Choroid plexus epithelial cell (primary cell): ENCODE measurements at regions not wholly inside any gene's neighbourhood (a gene's known extent, or its start where the extent isn't known, plus 50 kb on each side); places are given as distances from the start of the nearest gene placed in this dataset.

Experiments
- DNase-seq: peaks from one replicate; pipeline ENCODE4 v3.0.0-alpha.2; 2010; ENCODE audit warnings: low read depth
- H3K4me3 ChIP-seq: 2 replicates; pipeline ENCODE4 v1.5.1; 2011; ENCODE audit warnings: low read depth, mild to moderate bottlenecking, control low read depth, low read length, moderate library complexity
- CTCF ChIP-seq: conservative IDR thresholded peaks from 2 replicates; pipeline ENCODE4 v1.5.1; 2011; ENCODE audit warnings: low read depth, mild to moderate bottlenecking, control low read depth, inconsistent platforms, low read length, moderate library complexity

DNA sequence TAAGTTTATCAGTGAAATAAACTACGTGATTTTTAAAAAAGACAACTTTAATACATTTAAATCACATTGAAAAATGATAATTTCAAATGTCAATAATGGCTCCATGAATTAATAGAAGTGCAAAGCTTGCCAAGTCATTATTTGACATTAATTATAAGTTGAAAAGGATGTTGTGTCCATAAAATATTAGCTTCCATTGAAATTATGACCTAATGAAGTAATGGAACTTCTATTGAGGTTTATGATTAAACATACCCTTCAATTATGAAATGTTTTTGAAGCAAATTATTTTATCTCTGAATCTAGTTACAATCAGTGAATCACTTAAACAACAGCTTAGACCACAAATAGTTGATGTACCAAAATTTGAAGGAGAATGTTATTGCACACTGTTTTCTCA is 144.2 kb downstream of the SLITRK6 start:
- no peak for TF ChIP-seq CTCF
- no peak overlapping the region for H3K4me3 ChIP-seq
- DNase-seq, result no peak

DNA sequence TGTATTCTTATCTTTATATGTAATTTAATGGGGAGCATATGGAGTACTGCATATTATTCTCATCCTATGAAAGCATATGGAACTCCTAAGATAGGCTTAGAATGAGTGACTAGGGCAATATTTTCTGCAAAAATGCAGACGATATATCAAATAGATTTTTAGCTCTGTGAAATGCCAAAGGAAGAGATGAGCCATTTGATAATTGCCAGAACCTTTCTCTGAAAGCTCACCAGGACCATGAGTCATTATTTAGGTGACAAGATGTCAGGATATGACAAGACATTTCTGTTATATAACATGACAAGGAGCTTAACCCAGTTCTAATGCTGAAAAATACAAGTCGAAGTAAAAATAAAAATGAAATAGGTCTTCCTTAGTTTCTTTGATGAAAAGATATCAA is 145.0 kb downstream of the SLITRK6 start:
- no peak for DNase-seq
- H3K4me3 ChIP-seq, result no peak overlapping the region
- TF ChIP-seq CTCF, result no peak

GRCh38 chr13:85653681-85654080 is 145.5 kb downstream of the SLITRK6 start:
- no peak for TF ChIP-seq CTCF
- no peak for DNase-seq
- no peak overlapping the region for H3K4me3 ChIP-seq

DNA sequence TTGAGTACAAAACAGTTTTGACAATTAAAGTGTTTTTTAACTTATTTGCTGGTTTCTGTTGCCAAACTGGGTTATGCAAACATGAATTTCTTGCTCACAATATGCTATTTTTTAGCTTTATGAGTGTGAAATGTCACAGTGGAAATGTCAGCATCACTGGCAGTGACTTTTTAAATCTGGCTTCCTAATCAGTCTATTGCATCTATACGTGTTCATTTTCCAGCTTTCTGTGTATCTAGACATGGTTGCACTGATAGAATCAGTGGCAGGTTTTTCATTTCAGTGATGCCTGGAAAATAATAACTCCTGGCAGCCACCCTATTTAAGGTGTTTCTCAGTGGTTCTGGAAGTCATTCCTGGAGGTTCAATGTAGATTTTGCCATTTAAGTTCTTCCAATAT is 146.7 kb downstream of the SLITRK6 start:
- DNase-seq, result no peak
- no peak overlapping the region for H3K4me3 ChIP-seq
- TF ChIP-seq CTCF, result no peak

DNA sequence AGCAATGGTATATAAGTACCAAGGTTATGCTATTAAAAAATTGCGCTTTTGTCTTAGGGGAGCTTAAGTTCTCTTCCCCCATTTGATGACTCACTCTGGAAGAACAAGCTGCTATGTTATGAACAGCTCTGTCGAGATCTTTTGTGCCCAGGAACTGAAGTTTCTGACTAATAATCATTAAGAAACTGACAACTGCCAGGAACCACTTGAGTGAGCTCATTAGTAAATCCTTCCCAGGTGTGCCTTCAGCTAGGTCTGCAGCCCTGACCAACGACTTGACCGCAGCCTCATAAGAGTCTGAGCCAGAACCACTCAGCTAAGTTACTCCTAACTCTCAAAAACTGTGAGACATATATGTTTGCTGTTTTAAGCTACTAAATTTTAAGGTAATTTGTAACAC is 147.8 kb downstream of the SLITRK6 start:
- no peak overlapping the region for H3K4me3 ChIP-seq
- TF ChIP-seq CTCF, result no peak
- DNase-seq, result peak; percentile 8

GRCh38 chr13:85650613-85651012 is 148.6 kb downstream of the SLITRK6 start:
- TF ChIP-seq CTCF, result no peak
- DNase-seq, result peak; percentile 5
- H3K4me3 ChIP-seq, result no peak overlapping the region

DNA sequence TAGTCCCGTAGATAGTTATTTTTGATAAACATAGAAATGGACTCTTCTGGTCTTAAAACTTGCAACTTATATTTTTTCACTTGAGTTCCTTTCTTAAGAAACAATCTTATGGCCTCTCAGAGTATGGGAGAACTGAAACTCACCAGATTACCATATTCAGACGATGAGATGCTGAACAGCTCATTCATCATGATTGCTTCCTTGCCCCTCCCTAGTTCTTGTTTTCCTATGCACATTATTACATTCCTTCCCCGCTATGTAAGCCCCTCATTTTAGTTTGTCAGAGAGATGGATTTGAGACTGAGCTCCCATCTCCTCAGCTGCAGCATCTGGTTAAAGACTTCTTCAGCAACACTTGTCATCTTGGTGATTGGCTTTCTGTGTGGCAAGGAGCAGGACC is 158.5 kb downstream of the SLITRK6 start:
- TF ChIP-seq CTCF, result no peak
- DNase-seq, result no peak
- H3K4me3 ChIP-seq, result no peak overlapping the region
